LNCAP (cell line): ENCODE measurements at regions not wholly inside any gene's neighbourhood (a gene's known extent, or its start where the extent isn't known, plus 50 kb on each side); places are given as distances from the start of the nearest gene placed in this dataset.

Source experiments
- TF ChIP-seq, protein P1 (sequence below): fragments of 450-650 bp; IDR thresholded peaks from 2 replicates; pipeline ENCODE4 v1.5.1; 2017; ENCODE audit warnings: mild to moderate bottlenecking

DNA sequence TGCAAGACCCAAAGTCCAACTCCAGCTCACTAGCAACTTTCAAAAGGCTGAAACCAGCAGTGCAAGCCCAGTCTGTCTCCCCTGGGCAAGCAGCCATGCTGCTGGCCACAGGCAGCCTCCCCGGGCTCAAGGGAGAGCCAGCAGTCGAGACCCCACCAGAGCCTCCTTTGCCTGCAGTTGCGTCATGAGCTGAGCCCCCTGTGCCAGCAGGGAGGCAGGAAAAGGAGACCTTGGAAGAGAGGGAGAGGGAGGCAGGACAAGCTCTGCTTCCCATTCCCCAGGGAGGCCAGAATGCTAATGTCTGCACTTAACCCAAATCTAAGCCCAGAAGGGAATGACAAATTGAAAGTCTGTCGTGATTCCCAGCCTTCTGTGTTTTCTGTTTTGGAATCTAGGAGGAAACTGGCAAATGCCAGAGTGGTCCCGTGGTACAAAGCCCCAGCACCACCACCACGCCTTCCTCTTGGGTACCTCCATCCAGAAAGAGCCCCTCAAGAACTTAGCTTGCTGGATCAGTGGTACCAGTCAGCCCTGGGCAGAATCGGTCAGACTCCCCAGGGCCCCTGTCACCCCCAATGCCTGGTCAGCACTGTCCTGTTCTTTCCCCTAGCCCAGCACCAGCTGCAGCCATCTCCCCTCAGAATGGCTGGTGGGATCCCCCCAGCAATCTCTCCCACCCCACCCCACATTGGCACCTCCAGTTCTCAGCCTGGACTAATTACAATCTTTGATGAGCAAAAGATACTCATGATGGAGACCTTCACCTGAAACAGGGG is 99.3 kb upstream of the TNRC6C start:
- TF ChIP-seq, protein P1, sequence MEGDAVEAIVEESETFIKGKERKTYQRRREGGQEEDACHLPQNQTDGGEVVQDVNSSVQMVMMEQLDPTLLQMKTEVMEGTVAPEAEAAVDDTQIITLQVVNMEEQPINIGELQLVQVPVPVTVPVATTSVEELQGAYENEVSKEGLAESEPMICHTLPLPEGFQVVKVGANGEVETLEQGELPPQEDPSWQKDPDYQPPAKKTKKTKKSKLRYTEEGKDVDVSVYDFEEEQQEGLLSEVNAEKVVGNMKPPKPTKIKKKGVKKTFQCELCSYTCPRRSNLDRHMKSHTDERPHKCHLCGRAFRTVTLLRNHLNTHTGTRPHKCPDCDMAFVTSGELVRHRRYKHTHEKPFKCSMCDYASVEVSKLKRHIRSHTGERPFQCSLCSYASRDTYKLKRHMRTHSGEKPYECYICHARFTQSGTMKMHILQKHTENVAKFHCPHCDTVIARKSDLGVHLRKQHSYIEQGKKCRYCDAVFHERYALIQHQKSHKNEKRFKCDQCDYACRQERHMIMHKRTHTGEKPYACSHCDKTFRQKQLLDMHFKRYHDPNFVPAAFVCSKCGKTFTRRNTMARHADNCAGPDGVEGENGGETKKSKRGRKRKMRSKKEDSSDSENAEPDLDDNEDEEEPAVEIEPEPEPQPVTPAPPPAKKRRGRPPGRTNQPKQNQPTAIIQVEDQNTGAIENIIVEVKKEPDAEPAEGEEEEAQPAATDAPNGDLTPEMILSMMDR: no peak

GRCh38 chr17:77861133-77861695 is 97.3 kb upstream of the TNRC6C start:
- TF ChIP-seq, protein P1: no peak

DNA sequence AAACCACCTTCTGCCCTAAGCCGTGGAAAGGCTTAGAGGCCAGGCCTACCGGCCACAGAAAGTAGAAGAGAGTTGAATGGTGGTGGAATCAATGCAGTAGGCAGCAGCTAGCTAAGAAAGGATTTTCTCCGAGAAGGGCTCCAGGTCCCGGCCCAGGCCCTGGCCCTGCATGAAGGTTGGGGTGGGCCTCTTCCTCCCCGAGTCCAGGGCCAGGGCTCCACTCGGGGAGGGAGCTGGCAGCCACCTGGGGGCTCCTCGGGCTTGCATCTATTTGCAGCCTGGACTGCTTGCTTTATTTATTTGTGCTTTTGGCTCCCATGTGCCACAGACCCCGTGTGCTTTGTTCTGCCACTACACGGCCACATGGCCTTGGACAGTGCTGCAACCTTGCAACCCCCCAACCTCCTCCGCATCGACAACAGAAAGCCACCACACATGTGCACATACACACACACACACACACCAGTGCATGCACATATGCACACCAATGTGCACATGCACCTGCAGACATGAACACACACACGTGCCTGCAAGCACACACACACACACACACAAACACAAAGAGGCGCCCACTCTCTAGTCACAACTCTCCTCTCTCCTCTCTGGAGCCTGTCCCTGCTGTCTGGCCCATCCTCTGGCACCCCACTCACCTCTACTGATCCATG is 96.4 kb upstream of the TNRC6C start:
- TF ChIP-seq, protein P1: no peak

DNA sequence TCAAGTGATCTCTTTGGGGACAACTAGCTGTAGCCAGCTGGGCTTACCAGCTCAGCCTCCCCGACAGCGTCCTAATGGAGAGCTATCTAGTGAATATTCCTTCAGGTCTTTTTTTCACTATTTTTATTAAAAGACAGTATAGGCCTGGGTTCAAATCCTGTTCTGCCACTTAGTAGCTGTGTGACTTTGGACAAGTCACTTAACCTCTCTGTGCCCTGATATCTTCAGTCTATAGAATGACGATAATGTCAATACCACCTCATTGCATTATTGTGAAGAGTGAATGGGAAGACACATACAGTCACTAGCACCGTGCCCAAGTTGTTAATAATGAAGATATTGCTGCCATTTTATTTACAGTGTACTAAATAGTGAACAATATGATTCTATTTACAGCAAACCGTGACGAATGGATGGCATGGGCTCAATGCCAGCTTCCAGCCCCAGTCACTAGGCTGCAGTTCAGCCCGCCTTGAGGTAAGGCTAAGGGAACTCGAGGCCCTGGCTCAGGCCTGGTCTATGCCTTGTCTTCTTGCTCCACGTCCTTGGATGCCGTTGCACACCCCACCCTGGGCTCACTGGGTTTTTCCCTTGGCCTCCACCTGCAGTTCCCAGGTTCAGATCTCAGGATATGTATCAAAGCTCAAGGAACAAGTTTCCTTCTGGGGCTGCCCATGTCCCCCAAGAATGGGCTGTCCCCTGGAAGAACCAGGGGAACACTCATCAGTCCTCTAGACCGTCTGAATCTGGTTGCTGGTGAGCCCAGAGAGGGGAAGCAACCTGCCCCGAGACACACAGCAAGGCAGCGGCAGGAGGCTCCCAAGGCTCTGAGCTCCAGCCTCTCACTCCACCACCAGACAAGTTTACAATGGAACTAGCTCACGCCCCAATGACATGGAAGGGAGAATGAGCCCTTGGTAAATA is 95.4 kb upstream of the TNRC6C start:
- TF ChIP-seq, protein P1: no peak

DNA sequence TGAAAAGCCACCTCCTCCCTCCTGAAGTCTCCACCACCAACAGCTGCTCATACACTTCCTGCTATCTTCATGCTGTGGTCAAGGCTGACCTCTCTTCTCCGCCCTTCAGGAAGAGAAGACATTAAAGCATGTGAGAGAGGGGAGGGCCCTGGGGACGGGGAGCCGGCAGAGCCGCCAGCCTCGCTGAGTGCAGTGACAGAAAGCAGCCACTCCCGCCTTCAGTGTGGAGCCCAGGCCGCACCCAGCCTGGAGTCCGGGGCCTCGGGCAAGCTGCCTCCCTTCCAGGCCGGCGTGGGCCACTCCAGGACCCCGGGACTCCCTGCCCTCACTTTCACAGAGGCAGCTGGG is 94.7 kb upstream of the TNRC6C start:
- TF ChIP-seq, protein P1: no peak

DNA sequence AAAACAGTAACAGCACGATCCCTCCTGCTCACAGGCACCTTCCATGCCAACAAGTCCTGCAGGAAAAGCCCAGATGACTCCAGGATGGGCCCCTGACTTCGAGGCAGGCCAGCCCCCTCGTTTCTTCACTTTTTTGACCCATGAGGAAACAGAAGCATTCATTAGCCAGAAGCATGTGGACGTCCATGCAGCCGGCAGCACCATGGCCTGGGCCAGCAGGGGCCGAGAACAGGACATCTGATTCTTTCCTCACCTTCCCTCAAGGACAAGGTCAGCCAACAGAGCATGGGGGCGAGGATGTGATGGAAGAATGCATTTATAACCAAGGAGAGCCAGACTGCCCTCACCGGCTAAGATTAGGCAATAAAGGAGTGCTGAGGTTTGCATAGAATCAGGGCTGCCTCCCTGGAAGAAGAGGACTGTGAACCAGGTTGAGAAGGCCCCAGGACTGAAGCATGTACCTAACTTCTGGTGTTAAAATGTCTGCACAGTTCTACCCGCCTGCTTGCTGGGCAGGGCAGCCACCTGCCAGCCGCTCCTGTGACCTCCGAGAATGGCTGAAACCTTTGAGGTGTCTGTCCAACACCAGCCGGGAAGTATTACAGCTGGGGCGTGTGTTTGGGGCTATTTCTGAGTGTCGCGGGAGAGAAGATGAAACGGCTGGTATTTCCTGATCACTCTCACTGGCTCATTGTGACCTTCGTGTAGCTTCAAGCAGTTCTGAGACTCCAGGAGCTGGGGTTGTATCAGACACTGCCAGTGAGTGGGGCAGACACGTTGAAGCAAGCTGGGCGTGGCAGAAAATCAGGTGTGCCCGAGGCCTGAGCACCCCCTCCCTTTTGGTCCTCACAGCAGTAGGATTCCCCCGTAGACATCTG is 94.0 kb upstream of the TNRC6C start:
- TF ChIP-seq, protein P1: no peak
